ENCODE measurements at regions not wholly inside any gene's neighbourhood (a gene's known extent, or its start where the extent isn't known, plus 50 kb on each side); places are given as distances from the start of the nearest gene placed in this dataset.

DNA sequence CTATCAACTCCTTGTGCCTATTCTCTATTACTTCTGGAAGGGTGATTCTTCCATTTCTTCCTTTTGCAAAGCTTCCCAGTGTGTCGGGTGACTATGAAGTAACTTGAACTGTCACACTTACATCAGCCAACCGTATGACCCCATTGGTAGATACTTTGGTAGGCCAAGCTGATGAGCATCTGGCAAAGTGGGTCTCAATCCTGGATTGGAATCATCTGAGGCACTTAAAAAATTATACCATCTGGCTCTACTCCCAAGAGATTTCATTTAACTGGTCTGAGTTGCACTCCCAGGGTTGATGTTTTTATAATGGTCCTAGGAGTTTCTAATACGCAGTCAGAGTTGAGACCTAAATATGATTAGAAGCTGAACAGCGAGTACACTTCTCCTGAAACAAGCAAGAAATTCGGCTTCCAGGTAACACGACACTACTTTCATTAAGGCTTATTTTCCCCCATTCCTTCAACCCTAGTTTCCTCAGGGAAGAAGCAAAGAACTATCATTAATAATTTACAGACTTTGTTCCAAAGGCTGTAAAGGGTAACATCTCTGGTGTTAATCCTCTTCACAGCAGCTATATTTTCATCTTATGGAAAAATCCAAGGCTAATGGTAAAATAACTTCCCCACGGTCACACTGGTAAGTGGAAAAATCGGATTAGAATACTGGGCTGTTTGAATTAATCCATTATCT is 76.8 kb downstream of the PDE6H start:
- BruUV-seq (replicated peaks), result no TSS peak
- Histone ChIP-seq H3K27ac (ENCODE audit: low read length) (no peak overlapping the region), H3K9me3 (ENCODE audit: control insufficient read depth, insufficient read depth, low read depth, low read length) (no peaks in the 10 kb centered on the region), H3K4me1 (ENCODE audit: control insufficient read depth, insufficient read depth, low read length) (no peaks in the 10 kb centered on the region), H3K36me3 (ENCODE audit: control insufficient read depth, insufficient read depth, low read length) (no peaks in the 10 kb centered on the region), H3K27me3 (ENCODE audit: control insufficient read depth, insufficient read depth, low read length) (no peaks in the 10 kb centered on the region), H3K4me3 (ENCODE audit: low read depth in 2 of 2, low read length in 2 of 2) (no peak overlapping the region)
- DNase-seq (ENCODE audit: low read depth, low spot score) (no peak), ATAC-seq (no peak)
- TF ChIP-seq POLR2AphosphoS5 (IDR thresholded peaks at IDR 0.05; ENCODE audit: low read depth, low read length), result no peak
- TF ChIP-seq, protein P1, sequence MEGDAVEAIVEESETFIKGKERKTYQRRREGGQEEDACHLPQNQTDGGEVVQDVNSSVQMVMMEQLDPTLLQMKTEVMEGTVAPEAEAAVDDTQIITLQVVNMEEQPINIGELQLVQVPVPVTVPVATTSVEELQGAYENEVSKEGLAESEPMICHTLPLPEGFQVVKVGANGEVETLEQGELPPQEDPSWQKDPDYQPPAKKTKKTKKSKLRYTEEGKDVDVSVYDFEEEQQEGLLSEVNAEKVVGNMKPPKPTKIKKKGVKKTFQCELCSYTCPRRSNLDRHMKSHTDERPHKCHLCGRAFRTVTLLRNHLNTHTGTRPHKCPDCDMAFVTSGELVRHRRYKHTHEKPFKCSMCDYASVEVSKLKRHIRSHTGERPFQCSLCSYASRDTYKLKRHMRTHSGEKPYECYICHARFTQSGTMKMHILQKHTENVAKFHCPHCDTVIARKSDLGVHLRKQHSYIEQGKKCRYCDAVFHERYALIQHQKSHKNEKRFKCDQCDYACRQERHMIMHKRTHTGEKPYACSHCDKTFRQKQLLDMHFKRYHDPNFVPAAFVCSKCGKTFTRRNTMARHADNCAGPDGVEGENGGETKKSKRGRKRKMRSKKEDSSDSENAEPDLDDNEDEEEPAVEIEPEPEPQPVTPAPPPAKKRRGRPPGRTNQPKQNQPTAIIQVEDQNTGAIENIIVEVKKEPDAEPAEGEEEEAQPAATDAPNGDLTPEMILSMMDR (IDR thresholded peaks at IDR 0.05), result no peak
- no peak for TF ChIP-seq SIN3A (IDR thresholded peaks at IDR 0.05; ENCODE audit: borderline replicate concordance, insufficient read depth, low read depth, low read length)
- no peak for TF ChIP-seq TCF7L2 (IDR thresholded peaks at IDR 0.05; ENCODE audit: low read depth, low read length)
- TF ChIP-seq REST (IDR thresholded peaks at IDR 0.05; ENCODE audit: insufficient read depth in 1 of 2, low read depth in 2 of 2, low read length in 1 of 2), result no peak
- in situ Hi-C loops (cut with HindIII; ENCODE audit: low pct_unique_long_range_greater_than_20kb, low sequenced_read_pairs), result no loop called here
- CTCF ChIA-PET, result no interaction called here
- intact Hi-C loops (cut with micrococcal nuclease; ENCODE audit: unreplicated experiment), result no loop called here
- POLR2A ChIA-PET, result no interaction called here

GRCh38 chr12:15050659-15051058 is 77.8 kb downstream of the PDE6H start:
- Histone ChIP-seq H3K4me1 (ENCODE audit: control insufficient read depth, insufficient read depth, low read length) (no peaks in the 10 kb centered on the region), H3K27ac (ENCODE audit: low read length) (no peak overlapping the region), H3K27me3 (ENCODE audit: control insufficient read depth, insufficient read depth, low read length) (no peaks in the 10 kb centered on the region), H3K36me3 (ENCODE audit: control insufficient read depth, insufficient read depth, low read length) (no peaks in the 10 kb centered on the region), H3K4me3 (ENCODE audit: low read depth in 2 of 2, low read length in 2 of 2) (no peak overlapping the region), H3K9me3 (ENCODE audit: control insufficient read depth, insufficient read depth, low read depth, low read length) (no peaks in the 10 kb centered on the region)
- CTCF ChIA-PET, result no interaction called here
- ATAC-seq (no peak), DNase-seq (ENCODE audit: low read depth, low spot score) (no peak)
- TF ChIP-seq REST (IDR thresholded peaks at IDR 0.05; ENCODE audit: insufficient read depth in 1 of 2, low read depth in 2 of 2, low read length in 1 of 2) (no peak), POLR2AphosphoS5 (IDR thresholded peaks at IDR 0.05; ENCODE audit: low read depth, low read length) (no peak), TCF7L2 (IDR thresholded peaks at IDR 0.05; ENCODE audit: low read depth, low read length) (no peak), SIN3A (IDR thresholded peaks at IDR 0.05; ENCODE audit: borderline replicate concordance, insufficient read depth, low read depth, low read length) (no peak)
- TF ChIP-seq, protein P1 (IDR thresholded peaks at IDR 0.05), result no peak
- in situ Hi-C loops (cut with HindIII; ENCODE audit: low pct_unique_long_range_greater_than_20kb, low sequenced_read_pairs) (no loop called here), intact Hi-C loops (cut with micrococcal nuclease; ENCODE audit: unreplicated experiment) (no loop called here)
- BruUV-seq (replicated peaks), result no TSS peak
- POLR2A ChIA-PET, result no interaction called here
